AG10803 (cell line): ENCODE measurements at regions not wholly inside any gene's neighbourhood (a gene's known extent, or its start where the extent isn't known, plus 50 kb on each side); places are given as distances from the start of the nearest gene placed in this dataset.
A peak's percentile ranks its signal among the peaks of the same experiment; 100 is the strongest.

Experiments
- DNase-seq: peaks from one replicate; pipeline ENCODE4 v3.0.0; 2010; ENCODE audit warnings: low read depth
- H3K4me3 ChIP-seq: 2 replicates; pipeline ENCODE4 v1.5.1; 2011; ENCODE audit warnings: mild to moderate bottlenecking, low read length, control low read depth
- CTCF ChIP-seq: conservative IDR thresholded peaks from 2 replicates; pipeline ENCODE4 v1.5.1; 2011; ENCODE audit warnings: mild to moderate bottlenecking, low read length, control low read depth, inconsistent platforms

GRCh38 chr6:71204741-71205140 lies 83.9 kb upstream of the OGFRL1 start:
- TF ChIP-seq CTCF: no peak
- no peak overlapping the region for H3K4me3 ChIP-seq
- peak; percentile 5 for DNase-seq

- DNase-seq: peak; percentile 56
- H3K4me3 ChIP-seq: no peak overlapping the region
- 0 out of 2 replicates have a peak, but pooled peaks have one; percentile 10 for TF ChIP-seq CTCF
Measured at GRCh38 chr6:71205336-71205956, 83.2 kb upstream of the OGFRL1 start.

GRCh38 chr6:71206089-71206488 lies 82.5 kb upstream of the OGFRL1 start:
- H3K4me3 ChIP-seq: no peak overlapping the region
- no peak for TF ChIP-seq CTCF
- no peak for DNase-seq

GRCh38 chr6:71209206-71209605 lies 79.4 kb upstream of the OGFRL1 start:
- no peak overlapping the region for H3K4me3 ChIP-seq
- no peak for DNase-seq
- TF ChIP-seq CTCF: no peak

GRCh38 chr6:71209626-71210025 lies 79.0 kb upstream of the OGFRL1 start:
- TF ChIP-seq CTCF: no peak
- no peak for DNase-seq
- H3K4me3 ChIP-seq: no peak overlapping the region

- H3K4me3 ChIP-seq: no peak overlapping the region
- TF ChIP-seq CTCF: no peak
- peak; percentile 37 for DNase-seq
Measured at GRCh38 chr6:71211799-71212198, 76.8 kb upstream of the OGFRL1 start.

GRCh38 chr6:71220466-71220865 lies 68.1 kb upstream of the OGFRL1 start:
- TF ChIP-seq CTCF: no peak
- DNase-seq: no peak
- no peak overlapping the region for H3K4me3 ChIP-seq
